Lower leg skin (tissue), 3 donors: ENCODE measurements at regions not wholly inside any gene's neighbourhood (a gene's known extent, or its start where the extent isn't known, plus 50 kb on each side); places are given as distances from the start of the nearest gene placed in this dataset.

Experiments
- CTCF ChIP-seq, 3 donors: fragments of 450-650 bp; IDR thresholded peaks; one replicate each; pipeline ENCODE4 v1.5.1; 2016; ENCODE audit warnings: antibody characterized with exemption in 3 of 3, mild to moderate bottlenecking in 3 of 3, moderate library complexity in 2 of 3
- POLR2A ChIP-seq, 2 donors: fragments of 450-650 bp; IDR thresholded peaks; one replicate each; pipeline ENCODE4 v1.6.1; 2016 to 2017; ENCODE audit warnings: antibody characterized with exemption in 2 of 2, mild to moderate bottlenecking in 1 of 2, moderate library complexity in 1 of 2

- TF ChIP-seq CTCF (IDR thresholded peaks at IDR 0.05) (no peak), POLR2A (IDR thresholded peaks at IDR 0.05) (no peak)
Measured at GRCh38 chr21:20343186-20343585, 655.0 kb upstream of the NCAM2 start.
